ENCODE measurements at regions not wholly inside any gene's neighbourhood (a gene's known extent, or its start where the extent isn't known, plus 50 kb on each side); places are given as distances from the start of the nearest gene placed in this dataset.

GRCh38 chr20:48287552-48288170 lies 502.4 kb upstream of the SULF2 start:
- no peak for TF ChIP-seq EZH2 (IDR thresholded peaks at IDR 0.05)
- TF ChIP-seq CTCF (IDR thresholded peaks at IDR 0.05), result no peak
- no peak for TF ChIP-seq EZH2phosphoT487 (IDR thresholded peaks at IDR 0.05)
